ENCODE measurements at regions not wholly inside any gene's neighbourhood (a gene's known extent, or its start where the extent isn't known, plus 50 kb on each side); places are given as distances from the start of the nearest gene placed in this dataset.

GRCh38 chr6:133689863-133690262 lies 199.1 kb upstream of the TCF21 start:
- DNase-seq (ENCODE audit: low spot score) = no peak
- TF ChIP-seq, protein P1, sequence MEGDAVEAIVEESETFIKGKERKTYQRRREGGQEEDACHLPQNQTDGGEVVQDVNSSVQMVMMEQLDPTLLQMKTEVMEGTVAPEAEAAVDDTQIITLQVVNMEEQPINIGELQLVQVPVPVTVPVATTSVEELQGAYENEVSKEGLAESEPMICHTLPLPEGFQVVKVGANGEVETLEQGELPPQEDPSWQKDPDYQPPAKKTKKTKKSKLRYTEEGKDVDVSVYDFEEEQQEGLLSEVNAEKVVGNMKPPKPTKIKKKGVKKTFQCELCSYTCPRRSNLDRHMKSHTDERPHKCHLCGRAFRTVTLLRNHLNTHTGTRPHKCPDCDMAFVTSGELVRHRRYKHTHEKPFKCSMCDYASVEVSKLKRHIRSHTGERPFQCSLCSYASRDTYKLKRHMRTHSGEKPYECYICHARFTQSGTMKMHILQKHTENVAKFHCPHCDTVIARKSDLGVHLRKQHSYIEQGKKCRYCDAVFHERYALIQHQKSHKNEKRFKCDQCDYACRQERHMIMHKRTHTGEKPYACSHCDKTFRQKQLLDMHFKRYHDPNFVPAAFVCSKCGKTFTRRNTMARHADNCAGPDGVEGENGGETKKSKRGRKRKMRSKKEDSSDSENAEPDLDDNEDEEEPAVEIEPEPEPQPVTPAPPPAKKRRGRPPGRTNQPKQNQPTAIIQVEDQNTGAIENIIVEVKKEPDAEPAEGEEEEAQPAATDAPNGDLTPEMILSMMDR (IDR thresholded peaks at IDR 0.05; ENCODE audit: extremely low read depth, insufficient read depth, missing control alignments) = no peak
- in situ Hi-C loops (cut with MboI; ENCODE audit: low pct_unique_long_range_greater_than_20kb, low sequenced_read_pairs, unreplicated experiment) = no loop called here

DNA sequence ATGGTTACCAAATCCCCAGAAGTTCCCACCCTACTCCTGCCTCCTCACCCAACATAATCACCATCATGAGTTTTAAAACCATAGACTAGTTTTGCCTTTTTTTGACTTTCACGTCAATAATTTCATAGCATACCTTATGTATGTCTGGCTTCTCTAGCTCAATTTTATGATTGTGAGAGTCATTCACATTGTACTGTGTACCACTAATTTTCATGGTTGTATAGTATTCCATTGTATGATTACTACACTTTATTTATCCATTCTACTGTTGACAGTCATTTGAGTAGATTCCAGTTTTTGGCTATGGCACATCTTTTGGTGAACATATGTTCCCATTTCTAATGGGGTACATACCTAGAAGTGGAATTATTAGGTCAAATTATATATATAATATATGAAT lies 195.3 kb upstream of the TCF21 start:
- DNase-seq (ENCODE audit: low spot score) = no peak
- in situ Hi-C loops (cut with MboI; ENCODE audit: low pct_unique_long_range_greater_than_20kb, low sequenced_read_pairs, unreplicated experiment) = no loop called here
- TF ChIP-seq, protein P1 (IDR thresholded peaks at IDR 0.05; ENCODE audit: extremely low read depth, insufficient read depth, missing control alignments) = no peak

DNA sequence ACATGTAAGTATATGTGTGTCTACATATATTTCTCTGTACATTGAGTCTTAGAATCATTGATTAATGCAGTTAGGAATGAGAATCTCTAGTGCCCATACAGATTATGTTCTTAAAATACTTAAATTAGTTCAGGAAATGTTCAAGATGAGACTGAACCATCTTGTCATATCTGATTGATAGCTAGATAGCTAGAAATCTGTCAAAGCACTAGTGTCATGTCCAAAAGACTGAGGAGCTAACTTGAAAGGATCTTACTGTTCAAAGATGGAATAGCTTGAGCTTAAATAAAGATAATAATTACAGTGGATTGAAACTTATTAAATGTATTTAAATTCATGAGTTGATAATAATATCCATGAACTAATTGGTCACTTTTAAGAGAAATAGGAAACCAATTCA lies 191.7 kb upstream of the TCF21 start:
- TF ChIP-seq, protein P1 (IDR thresholded peaks at IDR 0.05; ENCODE audit: extremely low read depth, insufficient read depth, missing control alignments) = no peak
- in situ Hi-C loops (cut with MboI; ENCODE audit: low pct_unique_long_range_greater_than_20kb, low sequenced_read_pairs, unreplicated experiment) = no loop called here
- DNase-seq (ENCODE audit: low spot score) = no peak

GRCh38 chr6:133697666-133698065 lies 191.2 kb upstream of the TCF21 start:
- DNase-seq (ENCODE audit: low spot score) = no peak
- TF ChIP-seq, protein P1 (IDR thresholded peaks at IDR 0.05; ENCODE audit: extremely low read depth, insufficient read depth, missing control alignments) = no peak
- in situ Hi-C loops (cut with MboI; ENCODE audit: low pct_unique_long_range_greater_than_20kb, low sequenced_read_pairs, unreplicated experiment) = no loop called here

DNA sequence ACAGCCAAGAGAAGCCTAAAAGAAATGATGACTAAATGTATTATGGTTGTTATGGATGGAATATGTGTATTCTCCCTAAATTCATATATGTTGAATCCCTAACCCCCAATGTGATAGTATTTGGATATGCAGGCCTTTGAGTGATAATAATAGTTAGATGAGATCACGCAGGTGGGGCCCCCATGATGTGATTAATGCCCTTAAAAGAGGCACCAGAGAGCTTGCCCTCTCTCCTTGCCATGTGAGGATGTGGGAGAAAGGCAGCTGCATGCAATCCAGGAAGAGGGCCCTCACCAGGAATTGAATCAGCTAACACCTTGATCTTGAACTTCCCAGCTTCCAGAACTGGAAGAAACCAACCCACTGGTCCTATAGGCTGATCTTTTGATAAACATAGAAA lies 190.6 kb upstream of the TCF21 start:
- in situ Hi-C loops (cut with MboI; ENCODE audit: low pct_unique_long_range_greater_than_20kb, low sequenced_read_pairs, unreplicated experiment) = no loop called here
- TF ChIP-seq, protein P1 (IDR thresholded peaks at IDR 0.05; ENCODE audit: extremely low read depth, insufficient read depth, missing control alignments) = no peak
- no peak for DNase-seq (ENCODE audit: low spot score)

DNA sequence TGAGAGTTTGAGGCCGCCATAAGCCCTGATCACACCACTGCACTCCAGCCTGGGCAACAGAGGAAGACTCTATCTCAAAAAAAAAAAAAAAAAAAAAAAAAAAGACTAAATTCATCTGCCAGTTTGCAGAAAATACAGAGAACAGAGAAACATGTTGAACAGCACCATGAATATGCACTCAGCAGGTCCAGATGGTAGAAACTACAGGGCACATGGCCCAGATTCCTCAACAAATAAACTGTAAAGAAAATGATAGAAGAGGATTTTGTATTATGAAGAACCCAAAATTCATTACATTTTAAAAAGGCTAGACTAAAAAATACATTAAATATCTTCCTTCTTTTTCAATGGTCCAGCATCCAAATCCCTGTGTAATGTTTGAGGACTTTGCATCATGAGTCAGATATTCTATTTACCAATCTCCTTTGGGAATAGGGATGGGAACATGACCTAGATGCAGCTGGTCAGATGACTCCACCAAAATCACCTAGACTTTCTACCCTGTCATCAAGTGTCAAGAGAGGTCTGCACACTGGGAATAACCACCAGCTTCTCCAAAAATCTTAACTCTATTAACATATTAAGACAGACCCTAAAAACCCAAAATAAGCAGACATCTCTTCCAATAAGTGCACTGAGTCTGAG lies 189.1 kb upstream of the TCF21 start:
- in situ Hi-C loops (cut with MboI; ENCODE audit: low pct_unique_long_range_greater_than_20kb, low sequenced_read_pairs, unreplicated experiment) = no loop called here
- TF ChIP-seq, protein P1 (IDR thresholded peaks at IDR 0.05; ENCODE audit: extremely low read depth, insufficient read depth, missing control alignments) = no peak
- no peak for DNase-seq (ENCODE audit: low spot score)
